GM12878 (cell line): ENCODE measurements at regions not wholly inside any gene's neighbourhood (a gene's known extent, or its start where the extent isn't known, plus 50 kb on each side); places are given as distances from the start of the nearest gene placed in this dataset.

Source experiments
- BHLHE40 ChIP-seq, 2 experiments: fragments of 450-650 bp in 1 of 2; IDR thresholded peaks; 2 replicates each; pipeline ENCODE4 v1.6.1; 2011 to 2017; ENCODE audit warnings: low read depth in 2 of 2, borderline replicate concordance in 1 of 2, improper control_type of control experiment in 1 of 2, low read length in 1 of 2, mild to moderate bottlenecking in 1 of 2
- CBX5 ChIP-seq: sonication (generic); IDR thresholded peaks from 2 replicates; pipeline ENCODE4 v1.6.1; 2016; ENCODE audit warnings: low read depth, moderate library complexity, mild to moderate bottlenecking, inconsistent platforms
- CTCF ChIP-seq, 3 experiments: IDR thresholded peaks in 2 of 3; conservative IDR thresholded peaks in 1 of 3; 2 replicates each; pipeline ENCODE4 v1.5.1; 2011; ENCODE audit warnings: low read depth in 3 of 3, low read length in 3 of 3, mild to moderate bottlenecking in 3 of 3, control low read depth in 2 of 3, moderate library complexity in 2 of 3, inconsistent platforms in 1 of 3, mixed read lengths in 1 of 3; ENCODE audit not compliant: control insufficient read depth in 2 of 3, insufficient read depth in 1 of 3; ENCODE audit errors: extremely low read depth in 1 of 3
- RAD51 ChIP-seq: fragments of 450-650 bp; IDR thresholded peaks from 2 replicates; pipeline ENCODE4 v1.6.1; 2016; ENCODE audit warnings: moderate library complexity, mild to moderate bottlenecking, inconsistent platforms

- TF ChIP-seq CTCF (IDR thresholded peaks at IDR 0.05 in 2 of 3, conservative IDR thresholded peaks at IDR 0.05 in 1 of 3; ENCODE audit: control insufficient read depth in 2 of 3, extremely low read depth in 1 of 3, insufficient read depth in 1 of 3, low read depth in 3 of 3, low read length in 3 of 3) (no peak), BHLHE40 (IDR thresholded peaks at IDR 0.05; ENCODE audit: borderline replicate concordance in 1 of 2, low read depth in 2 of 2, low read length in 1 of 2) (no peak), CBX5 (no peak), RAD51 (no peak)
Measured at GRCh38 chr11:130600139-130600538, 151.7 kb downstream of the ADAMTS15 start.
